Brain microvascular endothelial cell (primary cell): ENCODE measurements at regions not wholly inside any gene's neighbourhood (a gene's known extent, or its start where the extent isn't known, plus 50 kb on each side); places are given as distances from the start of the nearest gene placed in this dataset.

Source experiments
- DNase-seq: peaks from one replicate; pipeline ENCODE4 v3.0.0-alpha.2; 2020
- H3K27ac ChIP-seq: fragments of 250-450 bp; sonication (Bioruptor Pico); 2 replicates; pipeline ENCODE4 v1.5.1; 2020; ENCODE audit warnings: mild to moderate bottlenecking, moderate library complexity
- H3K27me3 ChIP-seq: fragments of 250-450 bp; sonication (Bioruptor Pico); replicated peaks from 2 replicates; pipeline ENCODE4 v1.5.1; 2020; ENCODE audit warnings: mild to moderate bottlenecking
- H3K36me3 ChIP-seq: fragments of 250-450 bp; sonication (Bioruptor Pico); replicated peaks from 2 replicates; pipeline ENCODE4 v1.5.1; 2020; ENCODE audit warnings: mild to moderate bottlenecking
- H3K4me3 ChIP-seq: 2 replicates; pipeline ENCODE4 v1.5.1; 2011; ENCODE audit warnings: low read depth, mild to moderate bottlenecking, control low read depth, low read length, moderate library complexity
- CTCF ChIP-seq: IDR thresholded peaks from 2 replicates; pipeline ENCODE4 v1.5.1; 2011; ENCODE audit warnings: low read depth, mild to moderate bottlenecking, moderate library complexity, low read length, control low read depth, inconsistent platforms; ENCODE audit errors: missing control alignments
- in situ Hi-C: cut with HindIII; loops from 2 replicates; pipeline ENCODE4 v1.10.0; 2017; ENCODE audit warnings: low sequenced_read_pairs, low pct_ligation_motif_present

GRCh38 chr5:121624035-121624434 lies 227.6 kb upstream of the FTMT start:
- DNase-seq: no peak
- Histone ChIP-seq H3K27me3 (no peaks in the 10 kb centered on the region), H3K36me3 (no peaks in the 10 kb centered on the region), H3K4me3 (no peak overlapping the region), H3K27ac (no peak overlapping the region)
- in situ Hi-C loops: no loop called here
- no peak for TF ChIP-seq CTCF

GRCh38 chr5:121628783-121629182 lies 222.9 kb upstream of the FTMT start:
- in situ Hi-C loops: no loop called here
- Histone ChIP-seq H3K36me3 (no peaks in the 10 kb centered on the region), H3K4me3 (no peak overlapping the region), H3K27ac (no peak overlapping the region), H3K27me3 (no peaks in the 10 kb centered on the region)
- no peak for DNase-seq
- no peak for TF ChIP-seq CTCF

- no peak overlapping the region for H3K27ac ChIP-seq
- no peak overlapping the region for H3K4me3 ChIP-seq
- in situ Hi-C loops: no loop called here
- H3K36me3 ChIP-seq: no peaks in the 10 kb centered on the region
- no peaks in the 10 kb centered on the region for H3K27me3 ChIP-seq
- TF ChIP-seq CTCF: peak; percentile 31
- no peak for DNase-seq
These were observed 221.3 kb upstream of the FTMT start for GRCh38 chr5:121630402-121630801.

GRCh38 chr5:121634946-121635345 lies 216.7 kb upstream of the FTMT start:
- in situ Hi-C loops: no loop called here

GRCh38 chr5:121638126-121638525 lies 213.6 kb upstream of the FTMT start:
- no peak for TF ChIP-seq CTCF
- in situ Hi-C loops: no loop called here
- H3K27ac ChIP-seq: no peak overlapping the region
- no peak for DNase-seq
- H3K27me3 ChIP-seq: no peaks in the 10 kb centered on the region
- H3K4me3 ChIP-seq: no peak overlapping the region
- H3K36me3 ChIP-seq: no peaks in the 10 kb centered on the region

More at GRCh38 chr5:121634946-121635345, 216.7 kb upstream of the FTMT start:
- no peaks in the 10 kb centered on the region for H3K36me3 ChIP-seq
- TF ChIP-seq CTCF: no peak
- no peak overlapping the region for H3K27ac ChIP-seq
- no peaks in the 10 kb centered on the region for H3K27me3 ChIP-seq
- DNase-seq: no peak
- no peak overlapping the region for H3K4me3 ChIP-seq

- in situ Hi-C loops: no loop called here
- DNase-seq: no peak
- H3K4me3 ChIP-seq: no peak overlapping the region
- TF ChIP-seq CTCF: no peak
- H3K27me3 ChIP-seq: no peaks in the 10 kb centered on the region
- no peaks in the 10 kb centered on the region for H3K36me3 ChIP-seq
- no peak overlapping the region for H3K27ac ChIP-seq
These were observed 211.4 kb upstream of the FTMT start for GRCh38 chr5:121640298-121640697.
